ENCODE measurements at regions not wholly inside any gene's neighbourhood (a gene's known extent, or its start where the extent isn't known, plus 50 kb on each side); places are given as distances from the start of the nearest gene placed in this dataset.

- no peak for DNase-seq
Observed at GRCh38 chr12:71009430-71010142, 89.0 kb upstream of the PTPRR start.

- no peak for DNase-seq
Observed at GRCh38 chr12:71008616-71009015, 88.1 kb upstream of the PTPRR start.

GRCh38 chr12:71007781-71008404 is 87.4 kb upstream of the PTPRR start:
- no peak for DNase-seq

- no peak for DNase-seq
Observed at GRCh38 chr12:71007020-71007419, 86.5 kb upstream of the PTPRR start.

- DNase-seq: no peak
Observed at GRCh38 chr12:71005166-71005565, 84.6 kb upstream of the PTPRR start.

GRCh38 chr12:71004578-71004977 is 84.0 kb upstream of the PTPRR start:
- no peak for DNase-seq

DNA sequence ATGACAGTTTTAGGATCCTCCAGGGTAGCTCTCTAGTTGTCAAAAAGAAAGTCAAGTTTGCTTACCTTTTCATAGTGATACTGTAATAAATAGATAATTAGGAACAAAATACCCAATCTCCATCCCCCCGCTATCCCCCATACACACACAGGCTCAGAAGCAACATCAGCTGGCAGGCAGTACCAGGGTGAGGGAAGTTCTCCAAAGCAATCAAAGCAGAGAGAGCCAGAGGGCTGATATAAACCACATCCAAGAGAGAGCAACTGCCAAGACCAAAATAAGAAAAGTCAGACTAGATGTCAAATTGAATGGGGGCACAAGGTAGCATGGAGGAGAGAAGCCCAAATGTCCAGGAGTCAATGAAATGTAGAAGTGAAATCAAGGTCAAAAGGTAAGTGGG is 80.2 kb upstream of the PTPRR start:
- DNase-seq: no peak

DNA sequence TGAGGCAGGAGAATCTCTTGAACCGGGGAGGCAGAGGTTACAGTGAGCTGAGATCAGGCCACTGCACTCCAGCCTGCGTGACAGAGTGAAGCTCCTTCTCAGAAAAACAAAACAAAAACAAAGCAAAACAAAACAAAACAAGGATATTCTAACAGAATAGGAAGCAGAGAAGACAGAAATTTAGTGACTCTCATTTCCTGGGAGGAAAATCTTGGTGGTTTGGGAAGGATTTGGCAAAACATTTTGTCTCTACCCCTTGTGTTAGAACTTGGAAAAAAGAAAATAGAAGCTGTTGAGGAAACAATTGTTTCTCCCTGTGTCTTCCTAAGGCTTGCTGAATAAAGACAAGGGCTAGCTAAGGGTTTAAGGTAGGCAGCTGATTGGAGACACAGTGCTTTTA is 79.7 kb upstream of the PTPRR start:
- no peak for DNase-seq

DNA sequence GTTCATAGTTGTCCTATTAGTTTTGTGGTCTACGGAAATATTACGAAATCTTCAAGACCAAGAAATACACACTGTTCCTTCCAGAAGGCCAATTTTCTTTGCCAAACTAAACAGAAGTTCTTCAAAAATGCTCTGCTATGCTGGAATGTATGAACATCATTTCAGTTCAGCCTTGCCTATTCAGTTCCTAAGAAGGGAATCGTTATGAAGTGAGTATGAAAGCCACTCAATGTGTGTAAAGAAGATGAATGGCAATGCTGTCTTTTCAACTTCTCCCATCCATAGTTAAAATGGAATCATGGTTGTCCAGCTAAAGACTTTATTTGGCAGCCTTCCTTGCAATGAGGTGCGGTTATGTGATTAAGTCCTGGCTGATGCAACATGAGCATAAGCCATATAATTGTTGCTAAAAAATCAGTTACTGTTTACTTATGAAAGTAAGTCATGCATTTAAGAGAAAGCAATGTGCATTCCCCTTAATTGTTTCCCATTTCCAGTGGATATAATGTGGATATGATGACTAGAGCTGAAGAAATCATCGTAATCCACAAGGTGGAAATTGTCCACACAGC is 73.8 kb upstream of the PTPRR start:
- DNase-seq: no peak

- no peak for DNase-seq
Observed at GRCh38 chr12:70989232-70989631, 68.7 kb upstream of the PTPRR start.

GRCh38 chr12:70985850-70986249 is 65.3 kb upstream of the PTPRR start:
- DNase-seq: no peak

GRCh38 chr12:70983692-70984091 is 63.2 kb upstream of the PTPRR start:
- DNase-seq: no peak

GRCh38 chr12:70982991-70983390 is 62.5 kb upstream of the PTPRR start:
- DNase-seq: no peak

DNA sequence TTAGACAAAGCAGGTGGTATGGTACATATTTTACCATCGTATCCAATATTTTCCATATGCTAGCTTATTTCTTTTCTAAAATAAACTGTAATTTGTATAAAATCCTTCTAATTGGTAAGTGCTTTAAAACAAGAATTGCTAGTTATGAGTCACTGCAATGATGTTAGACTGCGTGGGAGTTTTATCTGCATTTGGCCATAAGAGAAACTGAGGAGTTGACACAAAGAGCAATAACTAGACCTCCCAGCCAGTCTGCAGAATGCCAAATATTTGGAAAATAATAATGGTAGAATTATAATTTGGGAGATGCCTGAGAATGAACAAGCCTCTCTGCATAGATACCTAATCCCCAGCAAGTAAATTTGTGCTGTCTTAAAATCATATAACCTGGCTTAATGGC is 61.7 kb upstream of the PTPRR start:
- no peak for DNase-seq

GRCh38 chr12:70971001-70971794 is 50.7 kb upstream of the PTPRR start:
- no peak for DNase-seq

All from NCI-H2171 (cell line).